PC-9 (cell line): ENCODE measurements at regions not wholly inside any gene's neighbourhood (a gene's known extent, or its start where the extent isn't known, plus 50 kb on each side); places are given as distances from the start of the nearest gene placed in this dataset.

Source experiments
- BruUV-seq: library from RNA; stranded (reverse); fragments of 400-500 nt; replicated peaks from 2 replicates; lab custom pipeline; 2021; lab: Mats Ljungman, UMichigan
- CTCF ChIA-PET: fragments of 300-600 bp; sonication (Branson Sonifier 250); formaldehyde crosslinking; loops from one replicate; lab custom pipeline; 2022; ENCODE audit warnings: antibody characterized with exemption; lab: Charles Lee
- POLR2A ChIA-PET: fragments of 300-600 bp; sonication (Branson Sonifier 250); formaldehyde crosslinking; loops from one replicate; lab custom pipeline; 2022; ENCODE audit warnings: antibody characterized with exemption; ENCODE audit not compliant: unreplicated experiment; lab: Charles Lee
- DNase-seq, 2 experiments: peaks; one replicate each; pipeline versions ENCODE4 v3.0.0 to v3.0.0-alpha.2; 2015 to 2022; ENCODE audit warnings: mixed read lengths in 1 of 2
- H2AFZ ChIP-seq: fragments of 200-600 bp; sonication (generic); 2 replicates; pipeline ENCODE4 v1.8.1; 2017; ENCODE audit warnings: antibody characterized with exemption
- H3F3A ChIP-seq: fragments of 200-600 bp; sonication (generic); 2 replicates; pipeline ENCODE4 v1.8.1; 2017; ENCODE audit warnings: antibody characterized with exemption, mild to moderate bottlenecking, low read depth; ENCODE audit not compliant: insufficient read depth
- H3K27ac ChIP-seq: fragments of 200-600 bp; sonication (generic); 2 replicates; pipeline ENCODE4 v1.6.1; 2016; ENCODE audit warnings: mixed run types
- H3K27me3 ChIP-seq: fragments of 200-600 bp; sonication (generic); 2 replicates; pipeline ENCODE4 v1.6.1; 2016; ENCODE audit warnings: low read depth, mixed run types; ENCODE audit not compliant: insufficient read depth
- H3K36me3 ChIP-seq: fragments of 200-600 bp; sonication (generic); 2 replicates; pipeline ENCODE4 v1.6.1; 2016; ENCODE audit warnings: low read depth, mixed run types
- H3K4me1 ChIP-seq: fragments of 200-600 bp; sonication (generic); replicated peaks from 2 replicates; pipeline ENCODE4 v1.6.1; 2016; ENCODE audit warnings: mixed run types; ENCODE audit not compliant: insufficient read depth
- H3K4me2 ChIP-seq: fragments of 200-600 bp; sonication (generic); 2 replicates; pipeline ENCODE4 v1.6.1; 2017; ENCODE audit warnings: mixed run types
- H3K4me3 ChIP-seq: fragments of 200-600 bp; sonication (generic); 2 replicates; pipeline ENCODE4 v1.6.1; 2016; ENCODE audit warnings: mixed run types
- H3K79me2 ChIP-seq: fragments of 200-600 bp; sonication (generic); 2 replicates; pipeline ENCODE4 v1.6.1; 2017; ENCODE audit warnings: low read depth, mixed run types
- H3K9me2 ChIP-seq: fragments of 200-600 bp; sonication (generic); 2 replicates; pipeline ENCODE4 v1.8.1; 2017; ENCODE audit warnings: mild to moderate bottlenecking; ENCODE audit not compliant: insufficient read depth
- H3K9me3 ChIP-seq: fragments of 200-600 bp; sonication (generic); 2 replicates; pipeline ENCODE4 v1.8.1; 2016; ENCODE audit warnings: low read depth; ENCODE audit not compliant: insufficient read depth
- H4K20me1 ChIP-seq: fragments of 200-600 bp; sonication (generic); 2 replicates; pipeline ENCODE4 v1.8.1; 2017; ENCODE audit not compliant: insufficient read depth
- EZH2 ChIP-seq: fragments of 200-600 bp; sonication (generic); IDR thresholded peaks from 2 replicates; pipeline ENCODE4 v1.8.0; 2017; ENCODE audit warnings: antibody characterized with exemption, low read depth
- intact Hi-C: fragments of 100-400 bp; cut with micrococcal nuclease; formaldehyde crosslinking; loops from one replicate; pipeline ENCODE4 v1.10.0; 2022; ENCODE audit not compliant: unreplicated experiment
- TF ChIP-seq, protein P1 (sequence below): fragments of 200-600 bp; sonication (generic); conservative IDR thresholded peaks from 2 replicates; pipeline ENCODE4 v1.6.1; 2017; ENCODE audit warnings: mixed run types, antibody characterized with exemption, mild to moderate bottlenecking, moderate library complexity

DNA sequence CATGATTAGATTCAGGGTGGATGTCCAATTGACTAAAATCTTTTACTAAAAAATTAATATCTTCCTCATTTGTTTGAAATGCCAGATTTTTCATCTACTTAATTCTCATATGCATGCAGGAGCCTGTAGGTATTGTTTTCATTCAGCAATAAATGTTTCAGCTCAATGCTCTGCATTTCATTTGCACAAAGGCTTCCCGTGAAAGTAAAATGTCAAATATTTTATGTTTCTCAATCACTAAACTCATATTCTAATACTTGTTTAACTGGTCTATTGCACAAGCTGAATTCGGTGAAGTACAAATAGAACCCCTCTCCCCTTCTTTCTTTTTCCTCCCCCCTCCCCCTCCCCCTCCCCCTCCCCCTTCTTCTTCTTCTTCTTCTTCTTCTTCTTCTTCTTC lies 175.9 kb downstream of the MCHR2 start:
- H3K27me3 ChIP-seq: no peaks in the 10 kb centered on the region
- H3K9me3 ChIP-seq: no peaks in the 10 kb centered on the region

DNA sequence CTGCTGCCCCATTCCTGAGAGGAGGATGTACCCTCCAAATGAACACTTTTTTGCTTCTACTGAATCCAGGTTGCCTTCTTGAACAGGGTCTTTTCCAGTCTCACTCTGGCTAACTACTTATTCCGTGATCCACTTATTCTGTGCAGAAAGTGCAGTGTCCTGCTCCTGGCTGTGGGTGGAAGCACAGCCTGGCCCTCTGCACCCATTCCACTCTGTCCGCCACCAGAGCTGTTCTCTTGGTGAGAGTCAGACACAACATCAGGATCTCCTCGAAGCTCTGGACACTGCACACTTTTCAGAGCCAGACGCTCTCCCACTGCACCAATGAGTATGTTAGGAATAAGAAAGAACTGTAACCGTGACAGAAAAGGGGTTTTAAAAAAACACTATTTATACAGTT lies 174.2 kb downstream of the MCHR2 start:
- intact Hi-C loops: loop anchor here (5.0 kb wide), 3 partner anchors 353 to 538 kb away; no protein-coding TSS in a partner anchor
- DNase-seq: no peak
- Histone ChIP-seq H2AFZ (no peak overlapping the region), H3K9me2 (no peaks in the 10 kb centered on the region), H4K20me1 (no peaks in the 10 kb centered on the region), H3K4me2 (no peak overlapping the region), H3K27me3 (no peaks in the 10 kb centered on the region), H3K36me3 (no peaks in the 10 kb centered on the region), H3K4me1 (0 out of 2 replicates have a peak, but pooled peaks cover 5% of the 10 kb centered on the region), H3K4me3 (no peak overlapping the region), H3K79me2 (no peaks in the 10 kb centered on the region), H3F3A (no peaks in the 10 kb centered on the region), H3K9me3 (no peaks in the 10 kb centered on the region), H3K27ac (no peak overlapping the region)
- CTCF ChIA-PET: no interaction called here
- no TSS peak for BruUV-seq
- POLR2A ChIA-PET: no interaction called here
- TF ChIP-seq, protein P1, sequence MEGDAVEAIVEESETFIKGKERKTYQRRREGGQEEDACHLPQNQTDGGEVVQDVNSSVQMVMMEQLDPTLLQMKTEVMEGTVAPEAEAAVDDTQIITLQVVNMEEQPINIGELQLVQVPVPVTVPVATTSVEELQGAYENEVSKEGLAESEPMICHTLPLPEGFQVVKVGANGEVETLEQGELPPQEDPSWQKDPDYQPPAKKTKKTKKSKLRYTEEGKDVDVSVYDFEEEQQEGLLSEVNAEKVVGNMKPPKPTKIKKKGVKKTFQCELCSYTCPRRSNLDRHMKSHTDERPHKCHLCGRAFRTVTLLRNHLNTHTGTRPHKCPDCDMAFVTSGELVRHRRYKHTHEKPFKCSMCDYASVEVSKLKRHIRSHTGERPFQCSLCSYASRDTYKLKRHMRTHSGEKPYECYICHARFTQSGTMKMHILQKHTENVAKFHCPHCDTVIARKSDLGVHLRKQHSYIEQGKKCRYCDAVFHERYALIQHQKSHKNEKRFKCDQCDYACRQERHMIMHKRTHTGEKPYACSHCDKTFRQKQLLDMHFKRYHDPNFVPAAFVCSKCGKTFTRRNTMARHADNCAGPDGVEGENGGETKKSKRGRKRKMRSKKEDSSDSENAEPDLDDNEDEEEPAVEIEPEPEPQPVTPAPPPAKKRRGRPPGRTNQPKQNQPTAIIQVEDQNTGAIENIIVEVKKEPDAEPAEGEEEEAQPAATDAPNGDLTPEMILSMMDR: no peak
- TF ChIP-seq EZH2: no peak

More for the DNA sequence above, 175.9 kb downstream of the MCHR2 start:
- Histone ChIP-seq H3F3A (no peaks in the 10 kb centered on the region), H3K36me3 (no peaks in the 10 kb centered on the region), H4K20me1 (no peaks in the 10 kb centered on the region), H3K9me2 (no peaks in the 10 kb centered on the region), H3K79me2 (no peaks in the 10 kb centered on the region), H3K4me1 (0 out of 2 replicates have a peak, but pooled peaks cover 3% of the 10 kb centered on the region), H3K27ac (no peak overlapping the region), H3K4me3 (no peak overlapping the region), H3K4me2 (no peak overlapping the region), H2AFZ (no peak overlapping the region)
- no peak for DNase-seq
- no TSS peak for BruUV-seq
- CTCF ChIA-PET: no interaction called here
- POLR2A ChIA-PET: no interaction called here
- TF ChIP-seq, protein P1: no peak
- TF ChIP-seq EZH2: no peak
- intact Hi-C loops: no loop called here

GRCh38 chr6:99821164-99821563 lies 172.9 kb downstream of the MCHR2 start:
- Histone ChIP-seq H3F3A (no peaks in the 10 kb centered on the region), H3K79me2 (no peaks in the 10 kb centered on the region), H3K9me2 (no peaks in the 10 kb centered on the region), H3K4me1 (0 out of 2 replicates have a peak, but pooled peaks cover 5% of the 10 kb centered on the region), H3K9me3 (no peaks in the 10 kb centered on the region), H4K20me1 (no peaks in the 10 kb centered on the region), H3K27me3 (no peaks in the 10 kb centered on the region), H3K4me3 (no peak overlapping the region), H3K4me2 (no peak overlapping the region), H3K27ac (no peak overlapping the region), H2AFZ (no peak overlapping the region), H3K36me3 (no peaks in the 10 kb centered on the region)
- DNase-seq: no peak
- CTCF ChIA-PET: interaction anchor here (0.6 kb wide), 1 partner anchor 349 kb away, joined by 6 read pairs; no protein-coding TSS in a partner anchor
- no peak for TF ChIP-seq EZH2
- TF ChIP-seq, protein P1: no peak
- POLR2A ChIA-PET: no interaction called here
- intact Hi-C loops: loop anchor here (5.0 kb wide), 3 partner anchors 354 to 539 kb away; no protein-coding TSS in a partner anchor
- BruUV-seq: no TSS peak
